ENCODE measurements at regions not wholly inside any gene's neighbourhood (a gene's known extent, or its start where the extent isn't known, plus 50 kb on each side); places are given as distances from the start of the nearest gene placed in this dataset.

DNA sequence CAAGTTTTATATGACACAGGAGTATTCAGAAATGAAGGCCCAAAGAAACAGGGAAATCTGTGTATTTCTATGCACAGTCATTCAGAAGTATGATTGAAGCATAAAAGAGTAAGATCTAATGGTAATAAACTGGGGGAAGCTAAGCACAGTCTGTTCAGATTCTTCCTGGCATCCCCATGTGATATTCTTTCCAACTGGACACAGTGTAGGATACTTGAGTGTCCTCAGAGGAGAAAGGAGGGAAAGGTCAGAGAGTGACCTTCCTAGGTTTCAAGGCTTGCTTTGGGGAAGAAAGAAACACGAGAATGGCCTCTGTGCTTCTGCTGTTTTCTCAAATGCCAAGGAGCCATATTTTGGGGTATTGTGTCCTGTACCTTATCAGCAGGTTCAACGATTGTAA lies 1798.4 kb upstream of the WWC1 start:
- TF ChIP-seq CTCF (IDR thresholded peaks at IDR 0.05; ENCODE audit: poor library complexity) (no peak), EZH2phosphoT487 (IDR thresholded peaks at IDR 0.05; ENCODE audit: low read depth, severe bottlenecking, unreplicated experiment) (no peak)

All from hepatocyte (in vitro differentiated cells).